CD14-positive monocyte (primary cell): ENCODE measurements at regions not wholly inside any gene's neighbourhood (a gene's known extent, or its start where the extent isn't known, plus 50 kb on each side); places are given as distances from the start of the nearest gene placed in this dataset.
A peak's percentile ranks its signal among the peaks of the same experiment; 100 is the strongest.

ENCODE experiments used
- DNase-seq, 3 donors: peaks; one replicate each; pipeline ENCODE4 v3.0.0-alpha.2; 2011 to 2022
- H2AFZ ChIP-seq: 2 replicates; pipeline ENCODE4 v1.6.0; 2012; ENCODE audit warnings: mild to moderate bottlenecking, low read depth, low read length, inconsistent platforms; ENCODE audit not compliant: insufficient read depth, poor library complexity, severe bottlenecking
- H3K27ac ChIP-seq, 2 donors: 1 replicate in 1 of 2; 2 replicates in 1 of 2; pipeline ENCODE4 v1.5.1; 2012 to 2013; ENCODE audit warnings: low read length in 2 of 2, control low read depth in 1 of 2, inconsistent platforms in 1 of 2, low read depth in 1 of 2, mild to moderate bottlenecking in 1 of 2
- H3K27me3 ChIP-seq, 2 donors: one replicate each; pipeline versions ENCODE4 v1.6.0 to v1.6.1; 2011 to 2013; ENCODE audit warnings: low read length in 2 of 2; ENCODE audit not compliant: control insufficient read depth in 2 of 2, insufficient read depth in 2 of 2
- H3K36me3 ChIP-seq, 2 donors: replicated peaks in 1 of 2; 1 replicate in 1 of 2; 2 replicates in 1 of 2; pipeline versions ENCODE4 v1.5.1 to v1.6.1; 2012 to 2013; ENCODE audit warnings: low read length in 2 of 2, control low read depth in 1 of 2, inconsistent platforms in 1 of 2, mild to moderate bottlenecking in 1 of 2; ENCODE audit not compliant: insufficient read depth in 2 of 2, control insufficient read depth in 1 of 2
- H3K4me1 ChIP-seq, 2 donors: 1 replicate in 1 of 2; 2 replicates in 1 of 2; pipeline versions ENCODE4 v1.5.1 to v1.6.1; 2012 to 2013; ENCODE audit warnings: low read length in 2 of 2, control low read depth in 1 of 2, inconsistent platforms in 1 of 2, mild to moderate bottlenecking in 1 of 2, moderate library complexity in 1 of 2; ENCODE audit not compliant: insufficient read depth in 2 of 2, control insufficient read depth in 1 of 2
- H3K4me2 ChIP-seq: replicated peaks from 2 replicates; pipeline ENCODE3; 2012; ENCODE audit warnings: low read length, moderate library complexity, mild to moderate bottlenecking; ENCODE audit not compliant: poor library complexity, severe bottlenecking; ENCODE audit errors: extremely low read depth
- H3K4me3 ChIP-seq, 3 experiments: fragments of 200-600 bp in 1 of 3; sonication (generic) in 1 of 3; replicated peaks in 1 of 3; 1 replicate in 2 of 3; 2 replicates in 1 of 3; pipeline ENCODE4 v1.5.1; 2011 to 2013; ENCODE audit warnings: low read length in 3 of 3, mild to moderate bottlenecking in 3 of 3, control low read depth in 2 of 3, low read depth in 2 of 3, inconsistent platforms in 1 of 3, moderate library complexity in 1 of 3
- H3K79me2 ChIP-seq: 2 replicates; pipeline ENCODE4 v1.6.0; 2012; ENCODE audit warnings: mild to moderate bottlenecking, control low read depth, inconsistent platforms, low read length, moderate library complexity; ENCODE audit not compliant: insufficient read depth
- H3K9ac ChIP-seq: 2 replicates; pipeline ENCODE4 v1.6.0; 2017; ENCODE audit warnings: low read length, mild to moderate bottlenecking; ENCODE audit not compliant: insufficient read depth, poor library complexity, severe bottlenecking
- H3K9me3 ChIP-seq, 2 donors: replicated peaks in 1 of 2; 1 replicate in 1 of 2; 2 replicates in 1 of 2; pipeline versions ENCODE4 v1.5.1 to v1.6.1; 2012 to 2013; ENCODE audit warnings: low read length in 2 of 2, control low read depth in 1 of 2; ENCODE audit not compliant: control insufficient read depth in 1 of 2, insufficient read depth in 1 of 2
- H4K20me1 ChIP-seq: 2 replicates; pipeline ENCODE4 v1.6.0; 2012; ENCODE audit warnings: mild to moderate bottlenecking, low read length, control low read depth, moderate library complexity; ENCODE audit not compliant: insufficient read depth
- H3K27ac Mint-ChIP-seq, 7 donors: one replicate each; pipeline ENCODE4 v1.8.0; 2020; ENCODE audit warnings: mild to moderate bottlenecking in 7 of 7, mixed read lengths in 7 of 7, moderate library complexity in 6 of 7, inconsistent platforms in 2 of 7
- H3K27me3 Mint-ChIP-seq, 3 donors: one replicate each; pipeline ENCODE4 v1.8.0; 2021 to 2022; ENCODE audit warnings: low read depth in 3 of 3, mild to moderate bottlenecking in 3 of 3, mixed read lengths in 3 of 3, moderate library complexity in 3 of 3, inconsistent platforms in 1 of 3
- H3K36me3 Mint-ChIP-seq, 2 donors: one replicate each; pipeline ENCODE4 v1.8.0; 2020; ENCODE audit warnings: mixed read lengths in 2 of 2, inconsistent platforms in 1 of 2, mild to moderate bottlenecking in 1 of 2
- H3K4me1 Mint-ChIP-seq: one replicate; pipeline ENCODE4 v1.8.0; 2020; ENCODE audit warnings: mild to moderate bottlenecking, mixed read lengths
- H3K4me3 Mint-ChIP-seq, 2 donors: one replicate each; pipeline ENCODE4 v1.8.0; 2020; ENCODE audit warnings: mild to moderate bottlenecking in 2 of 2, mixed read lengths in 2 of 2, moderate library complexity in 1 of 2
- H3K9me3 Mint-ChIP-seq, 7 donors: one replicate each; pipeline ENCODE4 v1.8.0; 2020 to 2022; ENCODE audit warnings: mixed read lengths in 7 of 7, mild to moderate bottlenecking in 6 of 7, moderate library complexity in 6 of 7, inconsistent platforms in 2 of 7
- CTCF ChIP-seq: fragments of 200-600 bp; IDR thresholded peaks from one replicate; pipeline ENCODE4 v1.8.0; 2022; ENCODE audit warnings: antibody characterized with exemption, mild to moderate bottlenecking
- WGBS: methylation state at CpG from one replicate; pipeline ENCODE4 v1.1.5; 2013; ENCODE audit warnings: missing lambda C conversion rate; ENCODE audit not compliant: insufficient coverage; 5-methylcytosine and 5-hydroxymethylcytosine counted together
- intact Hi-C, 2 donors: fragments of 100-400 bp; cut with micrococcal nuclease; formaldehyde crosslinking; loops; one replicate each; pipeline versions ENCODE4 v1.15.0 to v1.15.1; 2023

- Mint-ChIP-seq H3K4me1 (no peaks in the 10 kb centered on the region), H3K27me3 (peaks cover 7 to 22% (median 13%) of the 10 kb centered on the region in 3 donors), H3K9me3 (peaks cover 0 to 1% (median 0%) of the 10 kb centered on the region in 7 donors), H3K4me3 (no peak overlapping the region), H3K36me3 (no peaks in the 10 kb centered on the region), H3K27ac (no peak overlapping the region)
- Histone ChIP-seq H3K4me1 (no peaks in the 10 kb centered on the region), H3K9me3 (no peaks in the 10 kb centered on the region), H3K27ac (no peak overlapping the region), H3K4me3 (no peak overlapping the region), H3K27me3 (peaks cover 0 to under 1% of the 10 kb centered on the region in 2 donors), H3K4me2 (no peak overlapping the region), H4K20me1 (no peaks in the 10 kb centered on the region), H3K9ac (no peak overlapping the region), H2AFZ (no peak overlapping the region), H3K36me3 (no peaks in the 10 kb centered on the region), H3K79me2 (no peaks in the 10 kb centered on the region)
- 95% methylated on average over 3 of the region's 4 CpGs for WGBS
- no peak for DNase-seq
- intact Hi-C loops = loop anchor here in 1 of 2 donors (10.0 kb wide), 1 partner anchor 133 kb away; the partner anchor contains the start of gene ANKH
- TF ChIP-seq CTCF = no peak
Observed at GRCh38 chr5:15007646-15008045, 136.1 kb upstream of the ANKH start.

DNA sequence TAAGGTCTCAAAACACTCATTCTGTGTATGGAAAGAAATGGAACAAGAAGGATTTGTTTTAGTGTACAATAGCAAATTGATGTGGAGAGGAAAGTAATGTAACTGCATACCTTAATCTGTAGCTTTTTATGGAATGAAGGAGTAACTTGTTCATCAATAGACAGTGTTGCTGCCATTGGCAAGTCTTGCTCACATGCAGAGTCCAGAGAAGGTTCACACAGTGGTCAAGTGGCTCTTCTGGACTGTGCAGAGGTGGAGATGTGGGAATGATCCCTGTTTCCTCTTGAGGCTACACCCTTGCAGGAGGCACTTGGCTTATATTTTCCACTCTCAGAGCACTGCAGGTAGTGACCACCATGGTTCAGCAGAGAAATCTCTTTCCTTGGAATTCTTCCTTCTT lies 132.9 kb upstream of the ANKH start:
- Histone ChIP-seq H3K79me2 (no peaks in the 10 kb centered on the region), H3K27me3 (peaks cover 0 to 6% of the 10 kb centered on the region in 2 donors), H3K9me3 (no peaks in the 10 kb centered on the region), H3K4me1 (peaks cover 12 to 23% of the 10 kb centered on the region in 2 donors), H3K4me3 (no peak overlapping the region), H3K9ac (no peak overlapping the region), H3K4me2 (no peak overlapping the region), H4K20me1 (no peaks in the 10 kb centered on the region), H2AFZ (no peak overlapping the region), H3K27ac (no peak overlapping the region), H3K36me3 (no peaks in the 10 kb centered on the region)
- intact Hi-C loops = loop anchor here (5.0 to 10.0 kb wide), 4 partner anchors 47 to 277 kb away; partner anchors contain the start of gene ANKH (in 1 of the 2)
- Mint-ChIP-seq H3K36me3 (no peaks in the 10 kb centered on the region), H3K4me1 (peaks cover 18% of the 10 kb centered on the region), H3K27ac (no peak overlapping the region), H3K9me3 (peaks cover 0 to 1% (median 0%) of the 10 kb centered on the region in 7 donors), H3K27me3 (peaks cover 5 to 22% (median 11%) of the 10 kb centered on the region in 3 donors), H3K4me3 (peak overlapping the region in 1 of 2 donors; percentile 26)
- no peak for TF ChIP-seq CTCF
- no peak for DNase-seq
